Amniotic stem cell (primary cell): ENCODE measurements at regions not wholly inside any gene's neighbourhood (a gene's known extent, or its start where the extent isn't known, plus 50 kb on each side); places are given as distances from the start of the nearest gene placed in this dataset.

Experiments
- DNase-seq: peaks from one replicate; lab custom pipeline; 2025; lab: John Stamatoyannopoulos, UW

DNA sequence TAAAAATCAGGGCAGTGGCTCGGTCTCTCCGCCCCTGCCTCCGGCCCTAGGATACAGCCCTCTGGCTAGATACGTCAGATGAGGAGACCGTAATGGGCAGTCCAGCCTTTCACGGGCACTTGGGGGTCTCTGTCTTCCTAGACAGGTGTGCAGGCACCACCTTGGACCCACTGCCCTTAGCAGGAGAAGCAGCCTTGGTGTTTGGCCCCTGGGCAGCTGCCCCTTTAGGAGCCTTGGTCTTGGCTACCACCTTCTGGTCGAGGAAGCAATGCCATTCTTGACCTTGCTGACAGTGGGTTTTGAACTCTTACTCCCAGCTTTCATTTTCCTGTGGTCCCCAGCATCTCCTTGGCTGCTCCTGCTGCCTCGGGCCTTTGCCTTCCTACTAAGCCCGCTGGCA lies 149.7 kb upstream of the FRMD4B start:
- no peak for DNase-seq

DNA sequence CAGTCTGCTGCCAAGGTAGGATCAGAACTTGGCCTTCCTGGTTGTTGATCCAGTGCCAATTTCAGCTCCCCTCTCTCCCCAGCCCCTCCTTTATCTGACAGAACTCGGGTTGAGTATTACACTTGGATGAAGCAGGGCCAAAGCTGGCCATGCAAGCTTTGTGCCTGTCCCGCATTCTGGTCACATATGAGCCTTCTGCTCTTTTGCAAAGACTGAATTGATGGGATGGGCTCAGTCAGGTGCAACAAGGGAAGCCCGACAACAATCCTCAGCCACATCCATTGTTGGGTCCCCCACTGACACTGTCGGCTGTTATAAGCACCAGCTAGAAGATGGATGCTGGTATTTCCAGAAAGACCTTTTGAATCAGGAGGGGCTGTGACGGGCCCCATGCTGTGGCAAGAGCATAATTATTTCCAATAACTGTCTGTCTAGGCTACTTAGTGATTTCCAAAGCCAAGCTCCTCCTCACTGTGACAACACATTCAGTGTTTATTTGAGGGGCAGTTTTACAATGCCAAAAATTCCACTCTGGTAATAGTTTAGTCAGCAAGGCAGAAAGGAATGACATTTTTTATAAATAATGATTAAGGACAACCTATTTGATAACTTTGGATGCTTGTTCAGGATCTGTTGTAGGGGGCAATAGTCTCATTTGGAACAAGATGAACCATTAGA lies 146.8 kb upstream of the FRMD4B start:
- no peak for DNase-seq

DNA sequence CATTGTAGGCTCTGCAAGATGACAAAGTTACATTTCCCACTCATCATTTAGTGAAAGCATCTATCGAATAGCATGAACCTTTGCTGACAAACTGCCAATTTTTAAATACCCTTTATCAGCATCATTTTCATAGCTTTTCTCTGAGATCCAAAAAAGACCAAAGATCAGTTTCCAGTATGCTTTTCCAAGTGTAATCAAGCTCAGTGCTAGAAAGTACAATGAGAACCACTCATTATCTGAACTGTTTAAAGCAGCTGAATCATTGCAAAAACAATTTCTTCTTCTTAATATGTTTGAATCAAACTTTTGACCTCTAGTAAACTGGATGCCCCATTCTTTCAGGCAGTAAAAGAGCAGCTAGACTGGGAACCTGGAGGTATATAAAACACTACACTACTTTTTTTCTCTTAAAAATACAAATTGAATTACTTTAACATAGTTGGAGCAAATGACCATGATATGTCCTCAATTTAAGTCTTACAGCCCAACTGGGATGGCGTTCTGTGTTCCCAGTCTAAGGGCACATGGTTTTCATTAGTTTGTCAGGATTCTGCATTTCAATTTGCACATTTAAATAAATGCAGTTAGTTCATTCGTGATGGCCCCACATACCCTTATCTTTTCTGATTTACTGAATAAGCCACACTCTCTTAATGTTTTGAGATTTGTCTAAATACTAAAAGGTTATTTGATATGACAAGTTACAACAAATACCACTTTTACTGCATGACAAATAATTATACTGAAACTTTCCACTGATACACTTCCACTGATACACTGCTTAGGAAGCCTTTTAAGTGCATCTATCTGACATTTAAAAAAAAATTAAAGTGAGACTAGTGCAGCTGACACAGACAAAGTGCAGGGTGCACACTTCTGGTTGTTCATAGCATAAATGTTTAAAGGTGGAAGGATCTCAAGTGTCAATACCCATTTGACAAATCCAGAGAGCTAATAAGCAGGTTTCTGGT lies 146.0 kb upstream of the FRMD4B start:
- DNase-seq = no peak

DNA sequence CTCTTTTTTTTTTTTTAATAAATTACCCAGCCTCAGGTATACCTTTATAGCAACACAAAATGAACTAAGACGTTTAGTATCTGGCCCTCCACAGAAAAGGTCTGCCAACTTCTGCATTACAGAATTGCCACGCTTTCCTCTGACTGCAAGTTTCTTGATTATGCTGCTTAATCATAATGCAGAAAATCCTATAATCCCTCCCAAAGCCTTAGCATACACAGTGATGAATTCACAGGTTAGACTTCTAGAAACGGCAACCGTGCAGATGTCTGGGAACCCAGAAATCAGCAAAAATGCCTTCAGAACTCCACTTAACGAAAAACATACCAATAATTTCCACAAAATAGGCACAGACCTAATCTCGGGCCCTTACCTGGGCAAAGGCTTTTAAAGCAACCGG lies 144.7 kb upstream of the FRMD4B start:
- DNase-seq = no peak

DNA sequence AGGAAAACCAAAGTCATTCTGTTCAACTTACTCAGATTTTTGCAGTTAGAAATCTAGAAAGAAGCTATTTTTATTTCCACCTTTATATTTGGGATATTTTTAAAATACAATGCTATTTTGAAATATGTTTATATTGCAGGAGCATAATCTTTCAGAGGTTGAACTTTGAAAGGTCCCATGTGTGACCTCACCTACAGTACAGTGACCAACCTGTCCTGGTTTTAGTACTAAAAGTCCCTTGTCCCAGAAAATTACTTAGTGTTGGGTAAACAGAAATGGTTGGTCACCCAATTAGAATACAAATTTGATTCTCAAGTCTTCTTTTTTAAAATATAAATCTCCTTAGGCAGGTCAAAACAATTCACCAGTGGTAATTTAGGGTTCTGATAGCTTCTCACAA lies 141.6 kb upstream of the FRMD4B start:
- no peak for DNase-seq

DNA sequence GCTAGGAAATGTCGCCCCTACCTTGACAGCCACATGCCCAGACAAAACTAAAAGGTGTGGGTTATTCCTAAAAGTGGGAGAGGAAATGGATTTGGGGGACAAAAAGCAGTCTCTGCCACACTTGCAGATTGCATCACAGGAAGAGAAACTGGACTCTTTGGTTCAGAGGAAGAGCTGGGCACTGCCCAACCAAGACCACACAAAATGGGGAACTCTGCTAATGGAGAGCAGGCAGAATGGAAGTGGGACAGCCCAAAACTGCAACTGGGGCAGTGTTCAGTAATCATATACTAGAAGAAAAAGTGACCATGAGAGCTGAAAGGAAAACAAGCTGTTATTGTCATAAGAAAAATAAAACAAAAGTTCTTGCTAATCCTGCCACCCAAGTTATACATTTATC lies 138.9 kb upstream of the FRMD4B start:
- no peak for DNase-seq

DNA sequence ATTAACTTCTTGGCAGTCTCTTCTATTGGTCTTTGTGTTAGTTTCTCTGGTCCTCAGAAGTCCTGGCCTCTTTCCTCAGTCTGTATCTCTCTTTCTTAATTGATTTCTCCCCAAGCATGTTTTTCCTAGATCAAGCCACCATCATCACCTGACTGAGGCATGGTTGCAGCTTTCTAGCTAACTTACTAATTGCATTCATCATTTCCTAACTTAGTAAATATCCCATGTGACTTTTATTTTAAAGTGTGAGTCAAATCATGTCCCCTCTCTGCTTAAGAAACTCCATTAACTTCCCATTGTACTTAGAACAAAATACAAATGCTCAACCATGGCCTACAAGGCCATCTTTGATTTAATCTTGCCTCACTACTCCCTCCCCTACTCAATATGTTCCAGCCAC lies 135.4 kb upstream of the FRMD4B start:
- no peak for DNase-seq

DNA sequence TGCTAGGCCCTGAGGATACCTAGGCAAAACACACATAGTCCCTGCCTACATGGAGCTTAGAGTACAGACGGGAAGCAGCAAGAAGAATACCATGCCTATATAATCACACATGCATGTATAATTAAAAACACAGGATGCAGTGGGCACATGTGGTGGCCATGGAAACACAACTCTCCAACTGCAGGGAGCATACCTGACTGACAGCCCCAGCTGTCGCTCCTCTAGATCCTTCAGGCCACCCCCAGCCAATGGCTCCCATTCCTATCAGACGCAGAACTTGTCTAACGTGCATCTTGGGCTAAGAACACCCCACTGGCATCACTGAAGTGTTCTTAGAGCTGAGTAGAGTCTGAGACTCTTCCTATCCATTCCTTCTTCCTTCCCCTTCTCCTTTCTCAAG lies 125.5 kb upstream of the FRMD4B start:
- no peak for DNase-seq

DNA sequence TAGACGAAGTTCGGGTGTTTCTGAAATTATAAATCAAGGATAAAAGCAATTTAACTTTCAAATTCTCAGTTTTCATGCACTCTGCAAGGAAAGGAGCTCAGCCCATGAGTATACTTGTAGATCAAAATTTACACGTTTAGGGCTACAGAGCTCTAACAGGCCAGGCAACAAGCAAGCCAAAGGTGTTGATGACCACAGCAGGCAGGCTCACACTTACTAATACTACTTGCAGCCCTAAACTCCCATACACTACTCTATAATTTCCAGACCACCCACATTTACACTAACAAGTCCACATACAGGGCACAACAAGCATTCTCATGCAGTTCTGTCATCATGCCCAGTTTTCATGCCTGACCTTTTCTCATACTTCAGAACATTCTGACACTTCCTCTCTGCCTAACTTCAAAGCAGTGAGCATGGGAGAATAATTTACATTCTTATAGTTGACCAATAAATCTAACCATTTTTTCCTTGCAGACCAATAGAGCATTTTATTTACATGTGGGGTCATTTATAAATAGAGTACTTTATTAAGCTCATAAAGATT lies 124.7 kb upstream of the FRMD4B start:
- DNase-seq = no peak

DNA sequence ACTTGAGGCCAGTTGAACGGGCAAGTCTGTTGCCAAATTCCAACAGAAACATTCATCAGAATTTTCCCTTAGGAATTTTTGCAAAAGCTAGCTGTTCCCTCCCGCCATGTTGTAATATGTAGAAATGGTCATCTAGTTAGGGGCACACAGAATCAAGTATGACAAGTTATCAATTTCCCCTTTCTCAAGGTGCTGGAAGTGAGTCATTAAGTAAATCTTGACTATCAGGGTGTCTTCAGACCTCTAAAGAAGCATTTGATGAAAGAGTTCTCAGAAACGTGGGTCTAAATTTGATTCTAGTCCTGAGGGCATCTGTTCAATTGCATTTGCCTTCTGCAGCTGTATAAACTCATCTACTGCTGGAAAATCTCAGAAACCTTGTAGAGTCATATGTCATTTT lies 123.4 kb upstream of the FRMD4B start:
- DNase-seq = no peak

DNA sequence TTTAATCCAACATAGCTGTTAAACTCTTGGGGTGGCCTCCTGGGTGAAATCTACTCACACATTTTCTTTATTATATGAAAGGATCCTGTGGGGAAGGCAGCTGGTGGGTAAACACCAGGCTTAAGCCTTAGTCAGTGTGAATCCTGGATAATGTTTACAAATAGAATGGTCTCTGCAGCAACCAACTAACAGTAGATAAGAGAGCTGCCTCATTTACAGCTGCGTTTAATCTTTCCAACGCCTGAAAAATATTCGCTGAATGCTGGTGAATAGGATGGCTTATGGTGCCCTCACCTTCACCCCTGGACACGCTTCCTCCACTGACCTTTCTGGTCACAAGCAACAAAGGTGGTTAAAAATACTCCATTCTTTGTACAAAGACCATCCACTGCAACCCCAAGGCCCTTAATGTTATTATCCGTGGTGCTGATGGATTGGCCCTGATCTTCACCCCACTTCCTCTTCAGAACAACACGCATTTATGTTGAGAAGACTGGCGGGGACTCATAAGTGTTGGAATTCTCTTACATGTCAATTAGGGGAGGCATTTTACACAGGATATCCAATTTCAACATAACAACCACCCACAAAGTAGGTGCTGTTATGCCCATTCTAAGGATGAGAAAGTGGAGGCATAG lies 120.0 kb upstream of the FRMD4B start:
- no peak for DNase-seq

DNA sequence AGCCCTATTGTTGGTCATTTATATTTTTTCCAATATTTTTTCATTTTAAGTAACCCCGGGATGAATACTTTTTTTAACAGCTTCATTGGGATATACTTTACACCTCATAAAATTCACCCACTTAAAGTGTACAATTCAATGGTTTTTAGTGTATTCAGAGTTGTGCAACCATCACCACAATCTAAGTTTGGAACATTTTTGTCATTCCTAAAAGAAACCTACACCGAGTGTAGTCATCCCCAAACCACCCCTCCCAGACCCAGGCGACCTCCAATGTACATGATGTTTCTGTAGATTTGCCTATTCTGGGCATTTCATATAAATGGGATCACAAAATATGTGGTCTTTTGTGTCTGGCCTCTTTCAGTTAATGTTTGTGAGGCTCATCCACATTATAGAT lies 118.3 kb upstream of the FRMD4B start:
- DNase-seq = no peak

DNA sequence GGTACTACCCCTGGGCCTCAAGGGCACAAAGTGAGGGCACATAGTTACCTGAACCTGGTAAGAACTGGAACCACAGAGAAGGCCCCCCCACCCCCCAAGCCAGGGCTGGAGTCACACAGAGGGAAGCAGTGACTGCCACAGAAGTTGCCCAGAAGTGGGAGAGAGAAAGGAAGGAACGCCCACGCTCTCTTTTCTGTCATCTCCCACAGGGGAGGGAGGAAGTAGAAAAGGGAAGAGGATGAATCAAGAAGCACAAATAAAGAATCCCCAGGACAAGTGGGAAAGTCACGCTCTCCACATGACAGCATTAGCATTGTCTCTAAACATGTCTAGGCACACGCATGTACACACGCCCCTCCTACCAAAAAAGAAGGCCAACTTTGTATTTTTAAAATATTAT lies 114.7 kb upstream of the FRMD4B start:
- DNase-seq = no peak

DNA sequence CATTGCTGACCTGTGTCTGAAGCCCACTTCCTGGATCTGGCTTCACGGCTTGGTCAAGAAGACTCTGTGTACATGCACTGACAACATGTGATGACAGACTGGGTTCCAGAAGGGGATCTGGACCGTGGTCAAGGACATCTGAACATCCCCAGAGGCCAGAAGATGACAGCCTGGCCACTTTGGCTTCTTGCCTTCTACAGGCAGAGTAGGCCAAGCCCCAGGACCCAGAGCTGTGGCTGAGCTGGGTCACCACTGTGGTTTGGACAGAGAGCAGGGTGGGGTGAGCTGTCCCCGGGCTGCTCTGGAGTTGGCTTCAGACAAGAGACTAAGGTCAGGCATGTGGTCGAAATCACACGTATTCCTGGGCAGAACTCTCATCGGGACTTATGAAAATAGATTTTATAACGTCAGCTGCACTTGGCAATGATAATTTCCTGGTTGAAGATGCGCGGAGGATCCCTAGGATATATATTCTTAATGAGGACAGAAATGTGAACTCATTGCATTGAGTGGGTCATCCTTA lies 114.1 kb upstream of the FRMD4B start:
- no peak for DNase-seq

DNA sequence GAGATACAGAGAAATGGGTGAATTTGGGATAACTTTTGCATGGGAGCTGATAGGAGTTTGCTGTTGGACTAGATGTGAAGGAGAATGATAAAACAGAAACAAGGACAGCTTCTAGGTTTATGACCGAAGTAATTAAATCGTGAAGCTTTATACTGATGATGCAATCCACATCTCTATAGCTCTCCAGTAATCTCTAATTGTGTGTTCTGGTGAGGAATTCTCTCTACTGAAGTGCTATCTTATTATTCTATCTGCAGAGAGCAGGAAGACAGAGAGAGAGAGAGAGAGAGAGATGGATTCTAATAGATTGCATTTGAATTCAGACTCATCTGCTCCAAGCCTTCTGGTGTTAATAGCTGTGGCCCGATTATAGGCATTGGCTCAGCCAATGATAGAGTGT lies 113.5 kb upstream of the FRMD4B start:
- no peak for DNase-seq

DNA sequence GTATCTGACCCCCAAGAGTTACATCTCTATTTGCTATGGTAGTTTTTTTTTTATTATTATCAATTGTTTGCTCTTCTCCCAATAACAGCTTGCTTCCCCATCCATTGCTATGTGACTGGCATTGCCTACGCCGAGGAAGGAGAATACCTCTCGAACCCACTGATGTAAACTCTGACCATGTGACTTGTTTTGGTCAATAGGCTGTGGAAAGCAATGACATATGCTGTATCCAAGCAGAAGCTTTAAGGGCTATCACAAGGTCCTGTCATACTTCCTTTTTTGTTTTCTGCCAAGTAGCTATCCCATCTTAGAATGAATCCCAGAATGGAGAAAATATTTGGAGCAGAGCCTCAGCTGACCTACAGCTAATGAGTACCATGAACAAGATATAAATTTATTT lies 111.0 kb upstream of the FRMD4B start:
- no peak for DNase-seq

DNA sequence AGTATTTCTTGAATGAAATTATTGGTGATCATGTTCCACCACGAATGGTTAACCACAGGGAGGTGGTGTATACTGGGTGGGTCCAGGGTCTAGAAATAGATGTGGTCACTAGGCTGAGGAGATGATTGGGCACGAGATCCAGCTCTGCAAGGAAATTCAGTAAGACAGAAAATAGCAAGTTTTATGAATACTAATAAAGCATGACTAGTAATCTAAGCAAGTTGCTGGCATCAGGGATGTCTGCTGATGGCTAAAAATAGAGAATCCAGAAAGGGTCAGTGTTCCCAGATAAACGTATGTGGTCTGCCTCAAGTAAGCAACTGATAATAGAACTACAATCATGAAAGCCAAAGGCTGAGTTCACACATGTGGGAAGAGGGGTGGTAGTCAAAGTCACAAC lies 108.3 kb upstream of the FRMD4B start:
- DNase-seq = no peak

DNA sequence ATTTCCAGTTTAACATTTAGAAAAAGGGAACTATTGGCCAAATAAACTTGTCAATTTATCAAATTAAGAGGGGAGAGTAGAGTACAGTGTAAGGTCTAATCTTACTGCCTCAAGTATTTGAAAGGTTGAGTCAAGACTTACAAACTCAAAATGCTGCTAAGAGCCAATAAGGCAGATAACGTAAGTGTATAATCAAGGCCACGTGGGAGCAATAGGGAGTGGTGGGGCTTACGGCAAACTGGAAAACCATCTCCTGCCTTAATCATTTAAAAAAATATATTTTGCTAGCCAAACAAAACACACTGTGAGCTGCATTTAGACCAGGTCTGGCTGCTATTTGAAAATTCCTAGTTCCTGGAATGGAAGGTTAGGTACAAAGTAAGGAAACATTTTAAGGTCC lies 107.3 kb upstream of the FRMD4B start:
- no peak for DNase-seq

DNA sequence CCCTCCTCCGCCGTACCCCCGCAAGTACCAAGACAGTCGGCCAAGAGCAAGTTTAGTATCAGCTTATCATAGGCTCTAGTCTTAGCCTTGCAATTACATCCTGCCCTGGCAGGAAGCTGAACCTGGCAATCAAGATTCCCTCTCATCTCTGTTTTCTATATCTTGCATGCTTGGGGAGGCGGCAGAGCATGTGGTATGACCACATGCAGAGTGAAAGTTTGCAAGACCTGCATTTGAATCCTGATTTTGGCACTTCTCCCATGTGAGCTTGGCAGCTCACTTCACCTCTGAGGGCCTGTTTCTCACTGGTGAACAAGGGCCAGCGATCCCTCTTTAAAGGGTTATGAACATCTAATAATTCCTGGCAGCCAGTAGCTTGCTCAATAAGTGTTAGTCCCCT lies 106.1 kb upstream of the FRMD4B start:
- no peak for DNase-seq

DNA sequence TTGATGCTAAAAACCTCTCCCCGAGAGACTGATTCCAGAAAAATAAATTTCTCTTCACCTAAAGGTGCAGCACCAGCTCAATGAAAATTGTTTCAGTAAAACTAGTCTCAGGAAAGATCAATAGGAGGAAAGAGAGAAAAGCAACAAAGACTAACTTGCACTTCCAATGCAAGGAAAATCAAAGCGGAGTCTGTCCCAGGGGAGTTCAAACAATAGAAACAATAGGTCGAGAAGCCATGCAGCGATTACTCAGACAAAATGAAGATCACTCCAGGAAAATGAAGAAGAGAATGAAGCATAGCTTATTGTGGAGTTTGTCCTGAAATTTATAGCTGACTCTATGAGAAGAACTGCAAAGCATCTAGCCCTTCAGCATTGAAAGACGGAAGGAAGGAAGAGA lies 105.1 kb upstream of the FRMD4B start:
- DNase-seq = no peak

DNA sequence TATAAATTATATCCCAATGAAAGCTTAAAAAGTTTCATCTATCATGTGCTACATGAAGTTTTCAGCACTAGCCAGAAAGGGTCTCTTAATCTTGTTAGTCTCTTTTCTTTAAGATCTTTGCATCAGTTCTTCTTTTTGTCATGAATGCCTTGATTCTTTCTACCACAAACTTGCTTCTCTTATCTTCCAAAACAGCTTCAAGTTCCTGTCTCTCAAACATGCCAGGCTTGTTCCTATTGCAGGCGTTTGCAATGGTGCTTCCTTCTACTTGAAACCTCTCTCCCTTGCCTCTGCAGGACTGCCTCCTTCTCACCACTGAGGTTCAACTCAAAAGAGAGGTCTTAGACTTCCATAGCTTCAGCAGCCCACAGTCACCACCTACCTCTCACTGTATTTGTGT lies 104.3 kb upstream of the FRMD4B start:
- DNase-seq = no peak

DNA sequence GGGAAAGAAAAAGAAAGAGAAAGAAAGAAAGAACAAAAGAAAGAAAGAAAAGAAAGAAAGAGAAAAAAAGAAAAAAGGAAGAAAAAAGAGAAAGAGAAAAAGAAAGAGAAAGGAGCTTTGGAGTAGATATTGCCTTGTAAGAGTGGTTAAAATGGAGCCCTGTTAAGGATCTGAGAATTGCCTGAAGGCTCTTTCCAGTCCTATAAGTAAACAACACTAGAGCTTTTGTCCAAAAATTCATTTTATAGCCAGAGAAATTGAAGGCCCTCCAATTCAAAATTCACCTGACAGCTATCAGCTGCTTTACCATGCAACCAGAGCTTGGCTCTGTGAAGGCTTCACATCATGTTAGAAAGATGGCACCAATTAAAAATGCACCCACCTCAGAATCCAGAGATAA lies 102.1 kb upstream of the FRMD4B start:
- DNase-seq = no peak

DNA sequence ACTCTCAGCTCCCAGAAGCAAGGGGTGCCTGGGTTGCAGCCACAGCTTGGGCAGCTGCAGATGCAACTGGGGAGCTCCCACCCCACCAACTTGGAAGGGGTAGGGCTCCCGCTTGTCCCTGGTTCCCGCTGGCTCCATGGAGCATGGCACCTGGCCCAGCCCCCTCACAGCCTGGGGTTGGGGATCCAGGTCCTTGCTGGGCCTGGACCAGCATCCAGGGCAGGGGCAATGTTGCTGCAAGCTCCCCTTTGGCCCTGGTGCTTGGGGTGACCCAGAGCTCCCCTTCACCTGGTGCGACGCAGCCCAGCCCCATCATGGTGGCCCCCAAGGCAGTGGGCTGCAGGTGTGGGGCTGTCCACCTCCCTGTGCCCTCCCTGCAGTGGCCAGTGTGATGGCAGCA lies 99.6 kb upstream of the FRMD4B start:
- no peak for DNase-seq
